ENCODE measurements at regions not wholly inside any gene's neighbourhood (a gene's known extent, or its start where the extent isn't known, plus 50 kb on each side); places are given as distances from the start of the nearest gene placed in this dataset.

DNA sequence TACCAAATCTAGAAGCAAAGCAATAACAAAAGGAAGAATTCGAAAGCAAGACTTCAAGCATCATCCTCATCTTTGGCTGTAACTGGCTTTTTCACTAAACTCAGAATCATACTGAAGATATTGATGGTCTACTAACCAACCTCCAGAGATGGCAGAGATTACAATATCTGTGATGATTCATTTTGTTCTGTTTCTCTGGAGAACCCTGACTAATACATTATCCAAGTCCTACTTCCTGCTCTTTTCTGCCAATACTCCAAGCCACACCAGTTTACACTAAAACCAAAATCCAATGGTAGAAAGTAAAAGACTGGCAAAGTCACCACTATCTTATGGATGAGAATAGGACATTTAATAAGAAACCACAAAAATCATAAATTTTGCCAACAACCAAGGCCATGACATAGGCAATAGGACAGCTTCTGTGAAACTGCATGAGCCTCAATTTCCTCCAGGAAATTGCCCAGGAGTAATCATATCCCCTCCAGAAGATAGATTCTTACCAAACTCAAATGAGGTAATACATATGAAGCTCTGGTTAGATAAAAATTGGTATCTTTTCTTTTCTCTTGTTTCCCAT lies 159.8 kb downstream of the METTL4 start:
- TF ChIP-seq, protein P1, sequence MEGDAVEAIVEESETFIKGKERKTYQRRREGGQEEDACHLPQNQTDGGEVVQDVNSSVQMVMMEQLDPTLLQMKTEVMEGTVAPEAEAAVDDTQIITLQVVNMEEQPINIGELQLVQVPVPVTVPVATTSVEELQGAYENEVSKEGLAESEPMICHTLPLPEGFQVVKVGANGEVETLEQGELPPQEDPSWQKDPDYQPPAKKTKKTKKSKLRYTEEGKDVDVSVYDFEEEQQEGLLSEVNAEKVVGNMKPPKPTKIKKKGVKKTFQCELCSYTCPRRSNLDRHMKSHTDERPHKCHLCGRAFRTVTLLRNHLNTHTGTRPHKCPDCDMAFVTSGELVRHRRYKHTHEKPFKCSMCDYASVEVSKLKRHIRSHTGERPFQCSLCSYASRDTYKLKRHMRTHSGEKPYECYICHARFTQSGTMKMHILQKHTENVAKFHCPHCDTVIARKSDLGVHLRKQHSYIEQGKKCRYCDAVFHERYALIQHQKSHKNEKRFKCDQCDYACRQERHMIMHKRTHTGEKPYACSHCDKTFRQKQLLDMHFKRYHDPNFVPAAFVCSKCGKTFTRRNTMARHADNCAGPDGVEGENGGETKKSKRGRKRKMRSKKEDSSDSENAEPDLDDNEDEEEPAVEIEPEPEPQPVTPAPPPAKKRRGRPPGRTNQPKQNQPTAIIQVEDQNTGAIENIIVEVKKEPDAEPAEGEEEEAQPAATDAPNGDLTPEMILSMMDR (IDR thresholded peaks at IDR 0.05): no peak
- no peak for TF ChIP-seq POLR2A (IDR thresholded peaks at IDR 0.05)

Data from stomach (tissue), 4 donors.